ENCODE measurements at regions not wholly inside any gene's neighbourhood (a gene's known extent, or its start where the extent isn't known, plus 50 kb on each side); places are given as distances from the start of the nearest gene placed in this dataset.
A peak's percentile ranks its signal among the peaks of the same experiment; 100 is the strongest.

DNA sequence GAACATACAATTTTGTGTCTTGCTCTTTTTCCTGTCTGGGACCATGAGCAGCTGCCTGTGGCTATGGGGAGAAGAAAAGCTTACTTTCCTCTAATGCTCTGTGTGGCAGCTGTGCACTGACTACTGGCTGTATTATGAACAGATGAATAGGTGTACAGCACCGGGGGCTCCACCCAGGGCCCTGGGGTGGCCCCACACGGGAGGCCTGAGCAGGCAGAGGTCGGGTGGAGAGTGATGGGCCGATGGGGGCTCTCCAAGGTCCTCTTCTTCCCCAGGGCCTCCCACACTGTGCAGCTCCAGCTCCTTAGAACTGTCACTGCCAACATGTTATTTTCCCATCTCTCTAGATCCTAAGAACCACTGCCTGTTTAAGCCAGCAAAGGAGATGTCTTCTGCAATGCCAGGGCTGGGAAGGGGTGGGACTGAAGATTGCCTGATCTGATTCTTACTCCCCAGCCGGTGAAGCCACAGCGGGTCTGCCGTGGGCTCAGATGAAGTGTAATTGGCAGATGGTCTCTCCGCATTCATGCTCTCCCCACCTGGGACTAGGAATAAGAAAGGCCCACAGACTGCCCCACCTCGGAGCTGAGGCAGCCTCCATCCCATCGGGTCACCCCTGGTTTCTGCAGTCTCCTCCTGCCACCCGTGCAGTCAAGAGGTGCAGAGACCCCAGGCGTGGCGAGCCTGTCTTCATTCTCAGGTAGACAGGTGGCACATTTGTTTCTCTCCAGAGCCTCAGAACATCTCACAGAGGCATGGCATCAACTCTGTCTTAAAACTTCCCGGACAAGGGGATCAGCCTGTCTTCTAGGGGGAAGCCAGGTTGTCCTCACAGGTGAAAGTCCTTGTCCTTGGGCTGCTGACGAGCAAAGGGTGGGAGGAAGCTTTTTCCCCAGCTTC, 186.5 kb upstream of the GALNT2 start:
- Mint-ChIP-seq H3K27me3 (ENCODE audit: low read depth) (peaks cover 6% of the 10 kb centered on the region), H3K4me1 (no peaks in the 10 kb centered on the region), H3K27ac (ENCODE audit: unreplicated experiment) (no peak overlapping the region), H3K36me3 (ENCODE audit: low read depth) (no peaks in the 10 kb centered on the region), H3K9me3 (no peaks in the 10 kb centered on the region), H3K4me3 (no peak overlapping the region)
- DNase-seq (ENCODE audit: low read depth, low spot score) = no peak
- TF ChIP-seq, protein P1, sequence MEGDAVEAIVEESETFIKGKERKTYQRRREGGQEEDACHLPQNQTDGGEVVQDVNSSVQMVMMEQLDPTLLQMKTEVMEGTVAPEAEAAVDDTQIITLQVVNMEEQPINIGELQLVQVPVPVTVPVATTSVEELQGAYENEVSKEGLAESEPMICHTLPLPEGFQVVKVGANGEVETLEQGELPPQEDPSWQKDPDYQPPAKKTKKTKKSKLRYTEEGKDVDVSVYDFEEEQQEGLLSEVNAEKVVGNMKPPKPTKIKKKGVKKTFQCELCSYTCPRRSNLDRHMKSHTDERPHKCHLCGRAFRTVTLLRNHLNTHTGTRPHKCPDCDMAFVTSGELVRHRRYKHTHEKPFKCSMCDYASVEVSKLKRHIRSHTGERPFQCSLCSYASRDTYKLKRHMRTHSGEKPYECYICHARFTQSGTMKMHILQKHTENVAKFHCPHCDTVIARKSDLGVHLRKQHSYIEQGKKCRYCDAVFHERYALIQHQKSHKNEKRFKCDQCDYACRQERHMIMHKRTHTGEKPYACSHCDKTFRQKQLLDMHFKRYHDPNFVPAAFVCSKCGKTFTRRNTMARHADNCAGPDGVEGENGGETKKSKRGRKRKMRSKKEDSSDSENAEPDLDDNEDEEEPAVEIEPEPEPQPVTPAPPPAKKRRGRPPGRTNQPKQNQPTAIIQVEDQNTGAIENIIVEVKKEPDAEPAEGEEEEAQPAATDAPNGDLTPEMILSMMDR (conservative IDR thresholded peaks at IDR 0.05) = no peak

- no peak for DNase-seq (ENCODE audit: low read depth, low spot score)
- H3K4me3 Mint-ChIP-seq = no peak overlapping the region
- TF ChIP-seq, protein P1 (conservative IDR thresholded peaks at IDR 0.05) = no peak
- H3K36me3 Mint-ChIP-seq (ENCODE audit: low read depth) = no peaks in the 10 kb centered on the region
- H3K27ac Mint-ChIP-seq (ENCODE audit: unreplicated experiment) = no peak overlapping the region
- peaks cover 6% of the 10 kb centered on the region for H3K27me3 Mint-ChIP-seq (ENCODE audit: low read depth)
- H3K4me1 Mint-ChIP-seq = no peaks in the 10 kb centered on the region
- H3K9me3 Mint-ChIP-seq = no peaks in the 10 kb centered on the region
Measured at GRCh38 chr1:229882621-229883020, 184.4 kb upstream of the GALNT2 start.

GRCh38 chr1:229883504-229884200, 183.4 kb upstream of the GALNT2 start:
- no peaks in the 10 kb centered on the region for H3K36me3 Mint-ChIP-seq (ENCODE audit: low read depth)
- peak overlapping the region; percentile 24 for H3K27ac Mint-ChIP-seq (ENCODE audit: unreplicated experiment)
- DNase-seq (ENCODE audit: low read depth, low spot score) = no peak
- TF ChIP-seq, protein P1 (conservative IDR thresholded peaks at IDR 0.05) = no peak
- peaks cover 3% of the 10 kb centered on the region for H3K27me3 Mint-ChIP-seq (ENCODE audit: low read depth)
- H3K4me1 Mint-ChIP-seq = no peaks in the 10 kb centered on the region
- H3K4me3 Mint-ChIP-seq = no peak overlapping the region
- peaks cover 4% of the 10 kb centered on the region for H3K9me3 Mint-ChIP-seq

GRCh38 chr1:229884765-229885164, 182.3 kb upstream of the GALNT2 start:
- TF ChIP-seq, protein P1 (conservative IDR thresholded peaks at IDR 0.05) = no peak

GRCh38 chr1:229885568-229886495, 181.2 kb upstream of the GALNT2 start:
- TF ChIP-seq, protein P1 (conservative IDR thresholded peaks at IDR 0.05) = no peak
- Mint-ChIP-seq H3K36me3 (ENCODE audit: low read depth) (no peaks in the 10 kb centered on the region), H3K27ac (ENCODE audit: unreplicated experiment) (peak overlapping the region; percentile 19), H3K27me3 (ENCODE audit: low read depth) (no peaks in the 10 kb centered on the region), H3K4me1 (no peaks in the 10 kb centered on the region), H3K4me3 (no peak overlapping the region), H3K9me3 (peaks cover 9% of the 10 kb centered on the region)
- no peak for DNase-seq (ENCODE audit: low read depth, low spot score)

More at GRCh38 chr1:229884765-229885164, 182.3 kb upstream of the GALNT2 start:
- Mint-ChIP-seq H3K27me3 (ENCODE audit: low read depth) (no peaks in the 10 kb centered on the region), H3K36me3 (ENCODE audit: low read depth) (no peaks in the 10 kb centered on the region), H3K4me1 (no peaks in the 10 kb centered on the region), H3K9me3 (peaks cover 9% of the 10 kb centered on the region), H3K4me3 (no peak overlapping the region), H3K27ac (ENCODE audit: unreplicated experiment) (no peak overlapping the region)
- DNase-seq (ENCODE audit: low read depth, low spot score) = no peak

All from neural crest cell (in vitro differentiated cells).